Lower lobe of right lung (tissue), 2 donors: ENCODE measurements at regions not wholly inside any gene's neighbourhood (a gene's known extent, or its start where the extent isn't known, plus 50 kb on each side); places are given as distances from the start of the nearest gene placed in this dataset.

Source experiments
- ATAC-seq, 2 donors: fragments of 200-7000 bp; cut with Tn5 transposase; one replicate each; pipeline ENCODE4 v1.9.1; 2020 to 2022; ENCODE audit warnings: mild to moderate bottlenecking in 2 of 2, moderate library complexity in 2 of 2
- DNase-seq: peaks from one replicate; pipeline ENCODE4 v3.0.0-alpha.2; 2020
- H3K27ac ChIP-seq: fragments of 200-600 bp; one replicate; pipeline ENCODE4 v1.8.0; 2022
- H3K27me3 ChIP-seq: fragments of 200-600 bp; one replicate; pipeline ENCODE4 v1.8.0; 2022; ENCODE audit warnings: low read depth
- H3K36me3 ChIP-seq: fragments of 200-600 bp; one replicate; pipeline ENCODE4 v1.8.0; 2022; ENCODE audit warnings: mild to moderate bottlenecking
- H3K4me1 ChIP-seq: fragments of 200-600 bp; one replicate; pipeline ENCODE4 v1.8.0; 2022
- H3K4me3 ChIP-seq: fragments of 200-600 bp; one replicate; pipeline ENCODE4 v1.8.0; 2022; ENCODE audit warnings: mild to moderate bottlenecking
- H3K9me3 ChIP-seq: fragments of 200-600 bp; one replicate; pipeline ENCODE4 v1.8.0; 2022
- intact Hi-C: fragments of 100-400 bp; cut with DNase I; formaldehyde crosslinking; loops from one replicate; pipeline ENCODE4 v1.11.0; 2022
- TF ChIP-seq, protein P1 (sequence below): fragments of 200-600 bp; IDR thresholded peaks from one replicate; pipeline ENCODE4 v1.8.0; 2022; ENCODE audit warnings: antibody characterized with exemption, mild to moderate bottlenecking
- donor health status: DM: no; HTN: yes; CAD: no; lungs with severe emphysema.

DNA sequence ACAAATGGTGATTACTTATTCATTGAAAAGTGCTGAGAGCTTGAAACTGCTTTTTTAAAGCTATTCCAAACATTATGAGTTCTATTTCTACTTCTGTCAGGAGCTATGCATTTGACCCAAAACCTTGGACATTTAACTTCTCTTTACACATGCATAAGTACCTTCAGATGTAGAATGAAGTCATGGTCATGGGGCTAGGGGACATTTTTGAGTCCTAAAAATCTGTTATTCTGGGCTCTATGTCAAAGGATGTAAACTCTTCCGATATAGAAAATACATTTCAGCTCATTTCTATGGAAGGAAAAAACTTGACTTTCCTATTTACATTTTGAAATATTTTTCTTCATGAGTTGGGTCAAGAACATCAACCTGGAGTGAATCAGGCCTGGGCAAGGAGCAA is 179.5 kb upstream of the CXCL12 start:
- DNase-seq = no peak
- Histone ChIP-seq H3K36me3 (no peaks in the 10 kb centered on the region), H3K27ac (no peak overlapping the region), H3K27me3 (no peaks in the 10 kb centered on the region), H3K4me1 (no peaks in the 10 kb centered on the region), H3K4me3 (no peak overlapping the region), H3K9me3 (no peaks in the 10 kb centered on the region)
- TF ChIP-seq, protein P1, sequence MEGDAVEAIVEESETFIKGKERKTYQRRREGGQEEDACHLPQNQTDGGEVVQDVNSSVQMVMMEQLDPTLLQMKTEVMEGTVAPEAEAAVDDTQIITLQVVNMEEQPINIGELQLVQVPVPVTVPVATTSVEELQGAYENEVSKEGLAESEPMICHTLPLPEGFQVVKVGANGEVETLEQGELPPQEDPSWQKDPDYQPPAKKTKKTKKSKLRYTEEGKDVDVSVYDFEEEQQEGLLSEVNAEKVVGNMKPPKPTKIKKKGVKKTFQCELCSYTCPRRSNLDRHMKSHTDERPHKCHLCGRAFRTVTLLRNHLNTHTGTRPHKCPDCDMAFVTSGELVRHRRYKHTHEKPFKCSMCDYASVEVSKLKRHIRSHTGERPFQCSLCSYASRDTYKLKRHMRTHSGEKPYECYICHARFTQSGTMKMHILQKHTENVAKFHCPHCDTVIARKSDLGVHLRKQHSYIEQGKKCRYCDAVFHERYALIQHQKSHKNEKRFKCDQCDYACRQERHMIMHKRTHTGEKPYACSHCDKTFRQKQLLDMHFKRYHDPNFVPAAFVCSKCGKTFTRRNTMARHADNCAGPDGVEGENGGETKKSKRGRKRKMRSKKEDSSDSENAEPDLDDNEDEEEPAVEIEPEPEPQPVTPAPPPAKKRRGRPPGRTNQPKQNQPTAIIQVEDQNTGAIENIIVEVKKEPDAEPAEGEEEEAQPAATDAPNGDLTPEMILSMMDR = no peak
- ATAC-seq = no peak
- intact Hi-C loops = no loop called here

DNA sequence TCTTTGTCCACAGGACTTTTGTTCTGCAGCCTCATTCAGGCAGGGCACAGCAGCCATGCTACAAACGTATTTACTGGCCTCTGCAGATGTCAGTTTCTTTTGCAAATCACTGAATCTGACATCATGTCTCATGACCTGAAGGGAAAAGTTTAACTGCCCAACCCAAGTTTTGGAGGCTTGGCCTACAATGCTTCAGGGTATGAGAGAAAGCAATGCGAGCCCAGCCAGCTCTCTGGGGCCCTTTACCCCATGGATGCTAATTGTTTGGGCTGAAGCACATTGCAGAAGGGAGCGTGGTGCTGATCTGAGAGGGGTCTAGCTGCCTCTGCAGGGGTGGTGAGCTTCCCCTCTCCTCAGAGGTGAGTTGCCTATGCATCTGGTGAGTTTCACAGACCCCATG is 179.9 kb upstream of the CXCL12 start:
- TF ChIP-seq, protein P1 = no peak
- Histone ChIP-seq H3K9me3 (no peaks in the 10 kb centered on the region), H3K27ac (no peak overlapping the region), H3K36me3 (no peaks in the 10 kb centered on the region), H3K4me3 (no peak overlapping the region), H3K4me1 (peaks cover 2% of the 10 kb centered on the region), H3K27me3 (no peaks in the 10 kb centered on the region)
- DNase-seq = no peak
- no peak for ATAC-seq
- intact Hi-C loops = no loop called here

DNA sequence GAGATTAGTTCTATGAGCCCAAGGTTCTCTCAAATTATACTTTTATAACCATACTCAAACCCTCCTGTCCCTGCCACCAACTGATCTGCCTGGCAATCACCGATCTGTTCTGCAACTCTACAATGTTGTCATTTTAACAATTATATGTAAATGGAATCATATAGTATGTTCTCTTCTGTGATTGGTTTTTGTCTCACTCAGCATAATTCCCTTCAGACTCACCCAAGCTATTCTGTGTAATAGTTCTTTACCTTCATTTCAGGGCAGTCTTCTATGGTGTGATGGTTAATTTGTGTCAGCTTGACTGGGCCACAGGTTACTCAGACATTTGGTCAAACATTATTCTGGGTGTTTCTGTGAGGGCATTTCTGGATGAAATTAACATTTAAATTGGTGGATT is 181.9 kb upstream of the CXCL12 start:
- Histone ChIP-seq H3K4me1 (peaks cover 7% of the 10 kb centered on the region), H3K9me3 (no peaks in the 10 kb centered on the region), H3K27ac (no peak overlapping the region), H3K27me3 (no peaks in the 10 kb centered on the region), H3K4me3 (no peak overlapping the region), H3K36me3 (no peaks in the 10 kb centered on the region)
- ATAC-seq (no peak), DNase-seq (no peak)
- TF ChIP-seq, protein P1 = no peak
- intact Hi-C loops = no loop called here

DNA sequence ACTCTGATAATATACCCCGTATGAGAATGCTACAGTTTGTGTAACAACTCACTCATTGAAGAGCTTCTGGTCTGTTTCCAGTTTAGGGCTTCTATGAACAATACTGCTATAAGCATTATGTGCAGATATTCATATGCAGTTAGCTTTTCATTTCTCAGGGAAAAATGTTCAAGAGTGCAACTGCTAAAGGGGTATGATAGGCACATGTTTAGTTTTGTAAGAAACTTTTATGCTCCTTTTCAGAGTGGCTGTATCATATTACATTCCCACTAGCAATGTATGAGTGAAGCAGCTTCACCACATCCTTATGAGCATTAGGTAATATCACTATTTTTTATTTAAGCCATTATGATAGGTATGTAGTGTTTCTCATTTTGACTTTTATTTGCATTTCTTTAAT is 182.6 kb upstream of the CXCL12 start:
- TF ChIP-seq, protein P1 = no peak
- Histone ChIP-seq H3K27ac (no peak overlapping the region), H3K4me1 (peaks cover 7% of the 10 kb centered on the region), H3K9me3 (no peaks in the 10 kb centered on the region), H3K4me3 (no peak overlapping the region), H3K36me3 (no peaks in the 10 kb centered on the region), H3K27me3 (no peaks in the 10 kb centered on the region)
- ATAC-seq = no peak
- intact Hi-C loops = no loop called here
- no peak for DNase-seq

DNA sequence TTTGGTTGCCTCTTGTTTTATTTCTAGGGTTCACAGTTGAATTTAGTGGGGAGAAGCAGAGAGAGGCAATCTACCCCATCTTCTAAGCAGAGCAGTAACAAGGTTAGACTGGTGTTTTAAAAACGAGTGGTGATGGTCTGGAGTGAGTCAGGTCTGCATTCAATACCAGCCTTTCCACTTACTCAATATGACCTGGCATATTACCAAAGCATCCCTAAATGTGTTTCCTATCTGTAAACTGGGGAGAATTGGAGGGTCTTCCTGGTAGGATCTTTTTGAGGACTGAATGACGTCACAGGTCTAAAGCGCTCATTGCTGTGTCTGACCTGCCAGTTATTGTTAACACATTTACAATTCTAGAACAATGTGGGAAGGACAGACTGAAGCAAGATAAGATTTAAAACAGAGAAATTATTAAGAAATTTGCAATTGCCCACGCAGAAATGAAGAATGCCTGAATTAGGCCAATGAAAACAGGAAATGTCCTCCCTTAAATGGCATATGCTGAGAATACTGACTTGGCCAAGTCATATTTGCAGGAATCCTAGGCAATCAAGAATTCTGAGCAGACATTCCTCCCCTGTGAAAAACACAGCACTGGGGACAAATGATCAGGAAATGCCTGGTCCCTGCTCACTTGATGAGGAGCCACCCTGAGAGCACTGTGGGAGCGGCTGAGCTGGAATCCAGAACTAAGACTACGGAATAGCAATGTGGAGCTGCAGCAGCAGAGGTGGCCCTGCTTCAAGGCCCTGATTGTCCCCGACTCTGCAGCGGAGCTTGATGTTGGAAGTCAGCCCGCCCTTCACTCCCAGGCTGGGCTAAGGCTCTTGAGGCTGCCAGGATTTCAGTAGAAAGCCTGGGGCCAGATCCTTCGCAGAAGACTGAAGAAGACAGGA is 184.5 kb upstream of the CXCL12 start:
- Histone ChIP-seq H3K36me3 (no peaks in the 10 kb centered on the region), H3K4me3 (no peak overlapping the region), H3K4me1 (peaks cover 7% of the 10 kb centered on the region), H3K27me3 (no peaks in the 10 kb centered on the region), H3K9me3 (no peaks in the 10 kb centered on the region), H3K27ac (no peak overlapping the region)
- TF ChIP-seq, protein P1 = no peak
- intact Hi-C loops = no loop called here
- peak in 1 of 2 donors; percentile 26 for ATAC-seq
- no peak for DNase-seq
